Spleen (tissue), 11 donors: ENCODE measurements at regions not wholly inside any gene's neighbourhood (a gene's known extent, or its start where the extent isn't known, plus 50 kb on each side); places are given as distances from the start of the nearest gene placed in this dataset.
"Not testable (repeated sequence)": the region's sequence is repeated elsewhere in the genome, so short reads cannot be mapped to it uniquely, and the experiment has no call there.

Experiments used
- DNase-seq: peaks from one replicate; pipeline ENCODE4 v3.0.0-alpha.2; 2020
- H3K27ac ChIP-seq, 8 donors: fragments of 200-600 bp; sonication (generic) in 7 of 8; 1 replicate in 4 of 8; 2 replicates in 4 of 8; pipeline versions ENCODE4 v1.5.0 to v1.8.0; 2016 to 2021; ENCODE audit warnings: inconsistent platforms in 4 of 8, mild to moderate bottlenecking in 4 of 8, moderate library complexity in 1 of 8
- H3K27me3 ChIP-seq, 7 donors: fragments of 200-600 bp; sonication (generic) in 6 of 7; replicated peaks in 1 of 7; 1 replicate in 4 of 7; 2 replicates in 3 of 7; pipeline versions ENCODE4 v1.5.0 to v1.8.0; 2016 to 2021; ENCODE audit warnings: inconsistent platforms in 3 of 7, mild to moderate bottlenecking in 1 of 7
- H3K36me3 ChIP-seq, 6 donors: fragments of 200-600 bp; sonication (generic) in 5 of 6; 1 replicate in 4 of 6; 2 replicates in 2 of 6; pipeline versions ENCODE4 v1.5.0 to v1.8.0; 2016 to 2021; ENCODE audit warnings: inconsistent platforms in 2 of 6
- H3K4me1 ChIP-seq, 6 donors: fragments of 200-600 bp; sonication (generic) in 5 of 6; 1 replicate in 3 of 6; 2 replicates in 3 of 6; pipeline versions ENCODE4 v1.5.0 to v1.8.0; 2016 to 2021; ENCODE audit warnings: inconsistent platforms in 3 of 6
- H3K4me3 ChIP-seq, 8 donors: fragments of 200-600 bp; sonication (generic) in 7 of 8; 1 replicate in 4 of 8; 2 replicates in 4 of 8; pipeline versions ENCODE4 v1.5.0 to v1.8.0; 2016 to 2021; ENCODE audit warnings: inconsistent platforms in 4 of 8, mild to moderate bottlenecking in 4 of 8, moderate library complexity in 2 of 8
- H3K9me3 ChIP-seq, 8 donors: fragments of 200-600 bp; sonication (generic) in 7 of 8; 1 replicate in 4 of 8; 2 replicates in 4 of 8; pipeline versions ENCODE4 v1.5.0 to v1.8.0; 2016 to 2021; ENCODE audit warnings: inconsistent platforms in 4 of 8
- CTCF ChIP-seq, 11 experiments: fragments of 200-600 bp in 7 of 11; fragments of 450-650 bp in 4 of 11; sonication (generic) in 4 of 11; IDR thresholded peaks in 8 of 11; conservative IDR thresholded peaks in 3 of 11; 1 replicate in 7 of 11; 2 replicates in 4 of 11; pipeline versions ENCODE4 v1.4.0 to v1.8.0; 2016 to 2021; ENCODE audit warnings: antibody characterized with exemption in 11 of 11, inconsistent platforms in 4 of 11, mild to moderate bottlenecking in 1 of 11
- POLR2A ChIP-seq, 3 donors: fragments of 450-650 bp; IDR thresholded peaks; one replicate each; pipeline ENCODE4 v1.5.1; 2017; ENCODE audit warnings: antibody characterized with exemption in 3 of 3, mild to moderate bottlenecking in 1 of 3
- POLR2AphosphoS5 ChIP-seq, 3 donors: sonication (generic); formaldehyde crosslinking; IDR thresholded peaks; one replicate each; pipeline ENCODE4 v1.5.1; 2017; ENCODE audit warnings: antibody characterized with exemption in 3 of 3
- WGBS, 5 donors: extraction: QIAGEN DNeasy Blood & Tissue Kit in 3 of 5; methylation state at CpG; one replicate each; pipeline versions ENCODE4 v1.1.5 to v1.1.7; 2013 to 2018; 5-methylcytosine and 5-hydroxymethylcytosine counted together
- intact Hi-C: fragments of 100-400 bp; cut with DNase I; formaldehyde crosslinking; loops from one replicate; pipeline ENCODE4 v1.15.0; 2023; ENCODE audit warnings: low total_unique reads
- donor health status: healthy with polysubstance abuse.
- donor health status: DM: no; HTN: no; CAD: no; lungs with moderate emphysema.
- donor health status: DM: no; HTN: no; CAD: no.
- donor health status: Bipolar disorder and iron deficiency.
- donor health status: healthy.
- donor health status: DM: no; HTN: no; CAD: no.
- donor health status: DM: yes; HTN: yes; CAD: no.

DNA sequence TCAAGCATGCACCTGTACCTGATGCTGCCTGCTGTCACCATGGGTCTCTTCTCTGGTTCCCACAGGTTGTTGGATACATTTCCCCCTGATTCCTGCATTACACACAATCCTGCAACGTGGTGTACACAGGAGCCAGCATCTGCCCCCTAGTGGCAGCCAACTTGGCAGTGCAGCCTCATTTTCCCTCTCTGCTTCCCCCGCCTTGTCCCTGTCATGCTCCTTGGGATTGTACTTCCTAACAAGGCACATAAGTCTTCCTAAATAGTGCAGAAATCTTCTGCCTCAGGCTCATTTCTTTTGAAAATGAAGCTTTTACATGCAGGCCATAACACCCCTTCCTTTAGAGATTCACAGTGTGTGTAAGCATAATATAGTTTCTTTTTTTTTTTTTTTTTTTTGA is 387.5 kb downstream of the CCSER2 start:
- DNase-seq: no peak
- Histone ChIP-seq H3K36me3 (no peaks in the 10 kb centered on the region), H3K27me3 (peaks cover 0 to 23% (median 0%) of the 10 kb centered on the region in 7 donors), H3K9me3 (no peaks in the 10 kb centered on the region), H3K4me3 (no peak overlapping the region), H3K27ac (no peak overlapping the region), H3K4me1 (no peaks in the 10 kb centered on the region)
- peak in 2 of 11 experiments; percentile 17 to 21 for TF ChIP-seq CTCF (IDR thresholded peaks at IDR 0.05 in 8 of 11, conservative IDR thresholded peaks at IDR 0.05 in 3 of 11)
- TF ChIP-seq POLR2AphosphoS5 (IDR thresholded peaks at IDR 0.05): no peak
- TF ChIP-seq POLR2A (IDR thresholded peaks at IDR 0.05): no peak
- 24 to 43% (median 35%) methylated on average over 2 of the region's 2 CpGs for WGBS, 5 donors
- intact Hi-C loops: no loop called here

DNA sequence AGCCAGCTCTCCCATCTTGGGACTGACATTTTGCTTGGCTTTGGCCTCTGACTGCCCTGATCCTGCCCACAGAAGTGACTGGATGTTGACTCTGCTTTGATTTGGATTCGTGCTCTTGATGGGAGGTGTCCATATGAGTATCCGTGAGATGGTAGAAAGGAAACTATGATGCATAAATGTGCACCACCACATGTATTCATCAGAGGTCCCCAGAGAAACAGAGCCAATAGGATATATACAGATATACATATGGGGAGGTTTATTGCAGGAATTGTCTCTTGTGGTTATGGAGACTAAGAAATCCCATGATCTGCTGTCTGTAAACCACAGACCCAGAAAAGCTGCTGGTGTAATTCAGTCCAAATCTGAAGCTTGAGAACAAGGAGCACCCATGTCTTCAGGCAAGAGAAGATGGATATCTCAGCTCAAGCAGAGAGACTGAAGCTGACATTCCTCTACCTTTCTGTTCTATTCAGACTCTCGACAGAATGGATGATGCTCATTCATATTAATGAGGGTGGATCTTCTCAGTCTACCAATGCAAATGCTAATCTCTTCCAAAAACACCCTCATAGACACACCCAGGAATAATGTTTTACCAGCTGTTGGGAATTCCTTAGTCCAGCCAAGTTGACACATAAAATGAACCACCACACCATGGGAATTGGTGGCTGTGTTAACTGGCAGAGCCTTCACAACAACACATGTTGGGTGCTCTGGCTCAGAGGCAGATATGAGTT is 390.7 kb downstream of the CCSER2 start:
- H3K27me3 ChIP-seq: peaks cover 0 to 4% (median 0%) of the 10 kb centered on the region in 7 donors
- H3K9me3 ChIP-seq: no peaks in the 10 kb centered on the region
- no peaks in the 10 kb centered on the region for H3K36me3 ChIP-seq
- H3K4me3 ChIP-seq: no peak overlapping the region
- DNase-seq: no peak
- H3K4me1 ChIP-seq: no peaks in the 10 kb centered on the region
- intact Hi-C loops: no loop called here
- 68 to 86% (median 71%) methylated on average over 3 of the region's 3 CpGs for WGBS, 5 donors
- TF ChIP-seq POLR2A (IDR thresholded peaks at IDR 0.05) (no peak), CTCF (IDR thresholded peaks at IDR 0.05 in 8 of 11, conservative IDR thresholded peaks at IDR 0.05 in 3 of 11) (no peak), POLR2AphosphoS5 (IDR thresholded peaks at IDR 0.05) (no peak)
- H3K27ac ChIP-seq: no peak overlapping the region

DNA sequence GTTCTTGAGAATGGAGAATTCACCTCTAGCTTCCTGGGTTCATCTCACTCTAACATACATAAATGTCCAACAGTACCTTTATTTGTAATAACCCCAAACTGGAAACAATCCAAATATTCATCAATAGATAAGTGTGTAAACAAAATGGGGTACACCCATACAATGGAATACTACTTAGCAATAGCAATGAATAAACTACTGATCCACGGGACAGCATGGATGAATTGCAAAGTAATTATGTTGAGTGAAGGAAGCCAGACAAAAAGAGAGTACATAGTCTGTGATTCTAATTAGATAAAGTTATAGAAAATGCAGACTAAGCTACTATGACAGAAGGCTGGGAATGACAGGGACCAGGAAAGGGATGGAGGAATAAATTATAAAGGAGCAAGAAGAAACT is 391.3 kb downstream of the CCSER2 start:
- DNase-seq: no peak
- 79 to 89% (median 85%) methylated on average over 1 of the region's 1 CpG for WGBS, 5 donors
- Histone ChIP-seq H3K36me3 (no peaks in the 10 kb centered on the region), H3K27ac (no peak overlapping the region), H3K9me3 (no peaks in the 10 kb centered on the region), H3K4me1 (no peaks in the 10 kb centered on the region), H3K4me3 (no peak overlapping the region), H3K27me3 (peaks cover 0 to 4% (median 0%) of the 10 kb centered on the region in 7 donors)
- TF ChIP-seq POLR2AphosphoS5 (IDR thresholded peaks at IDR 0.05) (no peak), POLR2A (IDR thresholded peaks at IDR 0.05) (no peak), CTCF (IDR thresholded peaks at IDR 0.05 in 8 of 11, conservative IDR thresholded peaks at IDR 0.05 in 3 of 11) (no peak)
- intact Hi-C loops: no loop called here

- H3K27ac ChIP-seq: no peak overlapping the region
- H3K27me3 ChIP-seq: peaks cover 0 to 13% (median 0%) of the 10 kb centered on the region in 7 donors
- H3K36me3 ChIP-seq: no peaks in the 10 kb centered on the region
- H3K4me3 ChIP-seq: no peak overlapping the region
- no peak for DNase-seq
- H3K9me3 ChIP-seq: peaks cover 0 to 11% (median 5%) of the 10 kb centered on the region in 8 donors
- intact Hi-C loops: no loop called here
- TF ChIP-seq POLR2A (IDR thresholded peaks at IDR 0.05) (no peak), POLR2AphosphoS5 (IDR thresholded peaks at IDR 0.05) (no peak), CTCF (IDR thresholded peaks at IDR 0.05 in 8 of 11, conservative IDR thresholded peaks at IDR 0.05 in 3 of 11) (no peak)
- 47 to 88% (median 80%) methylated on average over 2 to 5 of the region's 5 CpGs for WGBS, 5 donors
- H3K4me1 ChIP-seq: no peaks in the 10 kb centered on the region
Observed at GRCh38 chr10:84727398-84727797, 399.0 kb downstream of the CCSER2 start.

DNA sequence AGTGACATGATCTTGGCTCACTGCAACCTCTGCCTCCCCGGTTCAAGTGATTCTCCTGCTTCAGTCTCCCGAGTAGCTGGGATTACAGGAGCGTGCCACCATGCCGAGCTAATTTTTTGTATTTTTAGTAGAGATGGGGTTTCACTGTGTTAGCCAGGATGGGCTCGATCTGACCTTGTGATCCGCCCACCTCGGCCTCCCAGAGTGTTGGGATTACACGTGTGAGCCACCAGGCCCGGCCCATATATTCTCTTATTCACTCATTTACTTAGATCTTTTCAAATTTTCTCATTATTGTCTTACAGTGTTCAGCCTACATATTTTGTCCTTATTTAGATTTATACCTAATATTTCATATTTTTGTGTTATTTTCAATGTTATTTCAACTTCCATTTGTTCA is 410.7 kb downstream of the CCSER2 start:
- intact Hi-C loops, DNase-seq, H3K9me3 ChIP-seq, H3K4me1 ChIP-seq, H3K36me3 ChIP-seq, H3K27me3 ChIP-seq, H3K27ac ChIP-seq, H3K4me3 ChIP-seq: not testable (repeated sequence)
- 77 to 82% (median 78%) methylated on average over 9 of the region's 9 CpGs for WGBS, 5 donors
